Activated CD4-positive, alpha-beta T cell treated with anti-CD3 and anti-CD28 coated beads, Interleukin-10, Interleukin-2, amounts not matched to agents 100 ng/mL and 50 ng/mL, durations not matched to agents 16 hours and 8 hours (primary cell): ENCODE measurements at regions not wholly inside any gene's neighbourhood (a gene's known extent, or its start where the extent isn't known, plus 50 kb on each side); places are given as distances from the start of the nearest gene placed in this dataset.

Experiments used
- DNase-seq: peaks from one replicate; pipeline ENCODE4 v3.0.0-alpha.2; 2020

DNA sequence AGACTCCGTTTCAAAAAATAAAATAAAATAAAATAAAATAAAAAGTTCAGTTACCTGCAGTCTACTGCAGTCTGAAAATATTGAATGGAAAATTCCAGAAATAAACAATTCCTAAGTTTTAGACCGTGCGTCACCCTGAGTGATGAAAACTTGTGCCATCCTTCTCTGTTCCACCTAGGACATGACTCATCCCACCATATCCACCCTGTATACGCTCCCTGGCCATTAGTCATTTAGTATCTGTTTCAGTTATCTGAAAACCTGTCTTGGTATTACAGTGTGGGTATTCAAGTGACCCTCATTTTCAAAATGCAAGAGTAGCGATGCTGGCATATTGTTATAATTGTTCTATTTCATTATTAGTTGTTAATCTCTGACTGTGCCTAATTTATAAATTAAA is 51.8 kb upstream of the TEX48 start:
- peak; percentile 75 for DNase-seq

GRCh38 chr9:114732823-114733222 is 50.8 kb upstream of the TEX48 start:
- no peak for DNase-seq
